ENCODE measurements at regions not wholly inside any gene's neighbourhood (a gene's known extent, or its start where the extent isn't known, plus 50 kb on each side); places are given as distances from the start of the nearest gene placed in this dataset.

- no peak for DNase-seq
Observed at GRCh38 chr1:75984781-75985180, 52.6 kb upstream of the ASB17 start.

DNA sequence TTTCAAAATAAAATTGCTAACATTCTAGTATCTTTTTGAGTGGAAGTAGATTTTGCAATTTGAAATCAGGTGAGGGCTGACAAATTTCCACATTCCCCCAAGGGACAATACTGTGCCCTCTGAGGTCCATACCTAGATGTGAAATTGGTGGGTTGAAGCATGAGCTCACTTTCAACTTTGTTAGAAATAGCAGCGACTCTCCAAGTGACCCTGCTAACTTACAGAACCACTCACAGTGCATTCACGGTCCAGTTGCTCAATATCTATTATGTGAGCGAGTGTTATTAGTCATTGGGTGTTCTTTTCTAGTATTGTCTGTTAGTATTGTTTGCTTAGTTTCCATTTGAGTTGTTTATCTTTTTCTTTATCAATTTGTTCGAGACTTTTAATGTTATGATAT, 53.6 kb upstream of the ASB17 start:
- DNase-seq, result no peak

DNA sequence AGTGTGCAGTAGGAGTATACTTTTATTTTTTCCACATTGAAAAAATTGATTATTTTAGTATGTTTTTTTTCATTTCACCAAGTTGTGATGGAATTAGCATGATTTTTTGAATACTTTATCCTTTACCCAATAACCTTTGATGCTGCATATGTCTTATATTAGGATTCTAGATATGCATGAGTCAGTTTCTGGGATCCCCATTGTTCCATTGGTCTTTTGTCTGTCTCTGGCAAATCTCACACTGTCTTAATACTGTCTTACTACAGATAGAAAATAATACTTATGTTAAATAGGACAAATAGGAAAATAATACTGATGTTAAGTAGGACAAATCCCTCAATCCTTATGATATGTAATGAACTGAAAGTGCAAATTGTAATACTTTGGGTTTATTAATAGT, 54.3 kb upstream of the ASB17 start:
- no peak for DNase-seq

DNA sequence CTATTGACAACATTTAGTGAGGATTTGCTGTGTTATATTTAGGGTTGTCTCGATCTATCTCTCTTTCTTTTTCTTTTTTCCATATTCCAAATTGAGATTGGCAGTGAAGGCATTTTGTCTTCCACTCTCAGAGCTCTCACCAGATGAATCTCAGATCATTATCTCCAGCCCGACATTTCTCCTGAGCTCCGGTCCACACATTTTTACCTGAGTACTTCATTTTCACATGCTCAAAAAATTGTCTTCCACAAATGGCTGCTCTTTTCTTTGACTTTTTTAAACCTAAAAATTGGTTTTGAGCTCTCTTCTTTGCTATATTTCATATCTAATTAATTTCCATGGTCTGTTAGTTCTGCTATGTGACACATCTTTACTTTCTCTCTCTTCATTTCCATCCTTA, 56.9 kb upstream of the ASB17 start:
- DNase-seq, result no peak

DNA sequence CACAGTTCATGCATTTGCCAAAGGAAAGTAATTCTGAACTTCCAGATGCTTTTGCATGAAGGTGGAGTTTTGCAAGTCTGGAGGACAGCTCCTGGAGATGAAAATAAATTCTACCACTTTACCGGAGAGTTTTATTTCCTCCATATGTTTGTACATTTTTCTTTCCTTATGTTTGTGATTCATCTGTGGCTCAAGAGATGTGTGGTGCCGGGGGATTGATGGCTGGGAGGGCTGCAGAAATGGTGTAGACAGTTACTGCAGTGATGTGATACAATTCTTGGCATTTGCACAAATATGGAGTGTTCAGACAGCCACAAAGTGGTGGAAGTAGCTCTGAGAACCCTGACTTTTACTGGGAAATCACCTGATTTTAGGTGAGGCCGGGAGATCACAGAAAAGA, 58.5 kb upstream of the ASB17 start:
- no peak for DNase-seq

- DNase-seq, result peak; percentile 64 to 82
Observed at GRCh38 chr1:75991497-75992114, 59.4 kb upstream of the ASB17 start.

DNA sequence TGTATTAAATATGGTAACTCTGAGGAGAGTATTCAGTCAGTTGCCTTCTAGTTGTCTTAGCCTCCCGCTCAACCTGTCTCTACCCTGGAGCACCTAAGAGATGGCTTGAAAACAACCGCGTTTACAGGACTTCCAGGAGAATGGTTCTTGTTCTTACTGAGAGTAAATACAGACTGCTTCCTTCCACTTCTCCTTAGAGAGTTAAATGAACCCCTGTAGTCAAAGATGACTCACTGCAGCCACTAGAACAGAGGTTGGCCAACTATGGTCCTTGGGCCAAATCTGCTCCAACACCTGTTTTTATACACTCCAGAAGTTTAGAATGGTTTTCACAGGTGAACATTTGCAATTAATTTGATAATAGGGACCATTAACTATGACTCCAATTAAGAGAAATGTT, 60.1 kb upstream of the ASB17 start:
- DNase-seq, result no peak

DNA sequence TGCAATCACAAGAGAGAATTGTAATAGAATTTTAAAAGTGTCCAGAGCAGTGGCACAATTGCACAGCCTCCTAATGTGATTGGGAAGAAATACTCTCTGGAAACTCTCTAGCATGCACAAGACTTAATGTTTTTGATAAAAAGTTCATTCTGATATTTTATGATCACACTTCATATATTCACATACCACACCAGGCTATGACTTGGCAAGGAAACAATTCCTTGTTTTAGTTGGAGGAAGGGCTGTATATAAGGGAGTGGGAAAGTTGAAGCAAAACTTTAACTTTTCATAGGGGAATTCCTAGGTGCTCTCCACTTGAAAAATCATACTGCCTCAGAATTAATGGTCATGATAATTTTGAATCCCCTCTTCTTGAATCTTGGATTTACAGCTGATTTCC, 61.5 kb upstream of the ASB17 start:
- DNase-seq, result no peak

GRCh38 chr1:75996196-75996595, 64.0 kb upstream of the ASB17 start:
- DNase-seq, result no peak

DNA sequence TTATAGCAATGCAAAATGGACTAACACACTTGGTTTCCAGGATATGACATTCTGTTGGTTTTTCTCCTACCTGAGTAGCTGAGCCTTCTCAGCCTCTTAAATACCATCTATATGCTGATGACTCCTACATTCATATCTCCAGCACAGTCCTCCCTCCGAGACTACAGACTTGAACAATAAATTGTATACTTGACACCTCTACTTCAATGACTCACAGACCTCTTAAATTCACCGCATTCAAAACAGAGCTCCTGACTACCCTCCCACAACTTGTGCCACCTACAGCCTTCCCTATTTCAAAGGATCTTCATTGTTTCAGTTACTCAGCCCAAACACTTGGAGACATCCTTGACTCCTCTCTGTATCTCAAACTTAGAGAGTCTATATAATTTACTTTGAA, 66.8 kb upstream of the ASB17 start:
- no peak for DNase-seq

- DNase-seq, result no peak
Observed at GRCh38 chr1:76003946-76004345, 70.6 kb upstream of the ST6GALNAC3 start.

DNA sequence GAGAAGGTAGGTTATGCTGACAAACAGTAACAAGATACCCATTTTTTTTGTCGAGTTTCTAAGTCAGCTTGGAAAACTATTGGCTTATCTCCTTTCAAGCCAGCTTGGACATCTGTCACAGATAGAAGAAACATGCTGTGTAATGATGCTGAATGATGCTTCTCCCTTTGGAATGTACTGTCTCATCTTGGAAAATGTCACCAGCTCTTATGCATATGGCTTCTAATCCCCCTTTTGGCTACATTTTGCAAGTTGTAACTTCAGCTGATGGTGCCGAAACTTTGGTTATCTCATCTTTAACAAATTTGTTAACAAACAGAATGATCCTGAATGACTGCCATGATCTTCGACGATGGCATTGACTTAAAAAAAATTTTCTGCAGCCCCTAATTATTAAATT, 68.8 kb upstream of the ST6GALNAC3 start:
- DNase-seq, result no peak

DNA sequence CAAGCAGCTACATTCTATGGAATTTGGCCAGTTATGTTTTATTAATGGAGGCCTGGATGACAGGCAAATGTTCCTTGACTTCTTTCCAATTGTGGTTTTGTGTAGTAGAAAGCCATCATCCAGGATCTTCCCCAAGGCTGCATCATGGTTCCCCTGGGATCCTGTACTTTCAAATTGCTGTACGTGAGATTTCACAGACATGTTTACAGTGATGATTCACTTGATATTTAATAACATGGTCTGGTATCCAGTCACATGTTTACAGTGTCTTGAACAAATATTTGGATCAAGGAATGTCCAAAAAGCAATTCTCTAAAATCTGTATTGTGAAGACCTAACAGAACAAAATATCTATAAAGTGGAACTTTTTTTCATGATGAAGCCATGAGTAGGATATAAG, 68.3 kb upstream of the ST6GALNAC3 start:
- no peak for DNase-seq

- DNase-seq, result no peak
Observed at GRCh38 chr1:76010802-76011201, 63.7 kb upstream of the ST6GALNAC3 start.

DNA sequence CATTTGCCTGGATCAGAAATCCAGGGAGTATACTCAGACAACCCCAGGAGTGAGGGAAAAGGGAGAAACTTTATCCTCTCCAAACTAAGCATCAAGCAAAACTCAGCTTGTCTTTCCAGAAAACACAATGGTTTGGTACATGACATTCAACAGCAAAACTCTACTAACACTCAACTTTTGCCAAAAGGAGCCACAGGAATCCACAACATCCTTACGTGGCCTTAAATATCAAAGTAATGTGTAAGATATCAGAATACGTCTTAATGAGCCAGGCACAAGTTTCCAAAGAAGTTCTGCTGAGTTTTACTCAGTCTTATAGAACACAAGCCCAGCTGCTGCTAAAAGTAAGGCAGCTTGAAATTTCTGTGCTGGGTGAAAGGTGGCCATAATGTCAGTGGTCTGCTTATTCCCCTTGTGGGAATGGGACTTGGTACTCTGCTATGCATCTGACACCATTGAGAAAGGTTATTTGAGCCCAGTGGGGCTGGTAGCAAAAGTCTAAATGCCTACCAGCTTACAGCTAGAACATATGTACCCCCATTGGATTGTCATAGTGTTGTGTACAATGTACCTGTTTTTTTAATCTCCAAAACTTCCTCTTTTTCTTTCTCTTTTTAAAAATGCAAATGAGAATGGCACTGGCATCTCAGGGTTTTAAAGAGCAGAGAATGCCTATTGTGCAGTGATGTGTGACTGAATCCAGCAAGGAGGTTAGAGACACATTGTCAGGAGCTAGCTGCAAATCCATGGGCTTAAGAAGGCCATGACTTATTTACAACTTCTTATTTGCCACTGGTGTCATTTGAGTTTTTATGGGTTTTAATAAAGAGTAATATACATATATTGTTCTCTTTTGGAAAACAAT, 62.0 kb upstream of the ST6GALNAC3 start:
- DNase-seq, result no peak

- DNase-seq, result no peak
Observed at GRCh38 chr1:76013206-76013581, 61.4 kb upstream of the ST6GALNAC3 start.

DNA sequence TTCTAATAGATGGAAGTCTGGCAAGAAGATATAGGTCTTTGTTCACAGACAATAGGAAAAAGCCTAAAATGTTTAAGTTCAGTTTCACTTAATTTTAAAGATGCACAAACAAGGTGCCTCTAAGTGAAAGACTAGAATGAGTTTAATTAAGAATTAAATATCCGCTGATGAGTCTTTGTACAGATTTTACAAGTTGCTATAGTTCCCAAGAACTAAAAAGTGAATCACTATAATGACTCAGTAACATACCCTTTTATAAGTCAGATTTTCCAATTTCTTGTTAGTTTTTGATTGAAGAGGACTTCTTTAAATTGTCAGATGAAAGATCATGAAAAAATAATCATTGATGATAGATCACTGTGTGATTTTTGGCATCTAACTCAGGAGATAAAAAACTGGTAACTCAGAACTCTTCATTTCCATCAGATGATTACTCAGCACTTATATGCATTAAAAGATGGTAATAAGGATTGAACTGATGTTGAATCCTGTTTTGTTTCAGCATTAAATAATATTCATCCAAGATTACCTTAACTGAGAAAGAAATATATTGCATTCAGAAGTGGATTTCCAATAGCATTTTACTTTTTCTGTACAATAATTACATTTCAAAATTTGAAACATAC, 59.0 kb upstream of the ST6GALNAC3 start:
- no peak for DNase-seq

- DNase-seq, result no peak
Observed at GRCh38 chr1:76018045-76018444, 56.5 kb upstream of the ST6GALNAC3 start.

GRCh38 chr1:76021846-76022245, 52.7 kb upstream of the ST6GALNAC3 start:
- no peak for DNase-seq

DNA sequence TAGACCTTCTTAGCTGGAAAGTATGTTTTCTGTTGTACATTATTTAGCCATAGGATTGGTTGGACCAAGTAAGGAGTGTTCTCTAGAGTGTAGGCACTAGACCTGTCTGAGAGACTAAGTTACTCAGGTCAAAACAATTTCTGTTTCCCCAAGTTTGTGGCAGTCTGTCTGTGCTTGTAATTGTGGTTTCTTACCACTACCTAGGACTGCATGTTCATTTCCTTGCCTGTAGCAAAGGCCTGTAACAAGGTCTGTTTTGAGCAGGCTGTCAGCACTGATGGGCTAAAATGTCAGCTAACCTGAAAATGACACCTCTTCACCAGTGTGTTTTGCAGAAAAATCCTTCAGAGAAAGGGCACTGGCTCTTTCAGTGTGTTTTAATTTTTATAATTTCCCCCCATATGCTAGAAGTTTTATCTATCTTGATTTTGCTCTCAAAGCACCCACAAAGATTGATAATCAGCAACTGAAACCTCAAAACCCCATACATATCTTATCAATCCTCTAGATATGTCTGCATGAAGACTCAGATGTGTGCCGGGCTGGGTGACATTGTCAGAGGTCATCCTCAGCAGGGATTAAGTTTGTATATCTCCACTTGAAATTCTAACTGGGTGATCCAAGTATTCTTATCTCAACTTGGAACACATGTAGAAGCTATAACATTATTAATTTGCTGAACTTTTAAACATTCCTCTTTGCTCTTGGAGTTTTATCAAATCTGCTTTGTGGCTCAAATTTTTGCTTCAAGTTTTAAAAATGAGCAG, 50.7 kb upstream of the ST6GALNAC3 start:
- DNase-seq, result no peak
